Neural cell (in vitro differentiated cells): ENCODE measurements at regions not wholly inside any gene's neighbourhood (a gene's known extent, or its start where the extent isn't known, plus 50 kb on each side); places are given as distances from the start of the nearest gene placed in this dataset.

Source experiments
- H2AFZ ChIP-seq: fragments of 200-600, 300-800 bp; sonication (generic), shearing (Covaris generic); 2 replicates; pipeline ENCODE4 v1.6.0; 2014; ENCODE audit warnings: low read depth, mild to moderate bottlenecking, antibody characterized with exemption, low read length, moderate library complexity
- H3F3A ChIP-seq: fragments of 200-600 bp; shearing (Covaris generic); 2 replicates; pipeline ENCODE4 v1.6.1; 2016; ENCODE audit warnings: mild to moderate bottlenecking, moderate library complexity, mixed read lengths, antibody characterized with exemption, low read length; ENCODE audit not compliant: insufficient read depth, poor library complexity, severe bottlenecking
- H3K27ac ChIP-seq: fragments of 200-600, 300-800 bp; sonication (generic), shearing (Covaris generic); 2 replicates; pipeline ENCODE4 v1.5.1; 2014; ENCODE audit warnings: mild to moderate bottlenecking, low read length, moderate library complexity
- H3K27me3 ChIP-seq: fragments of 300-800, 200-600 bp; sonication (generic), shearing (Covaris generic); 2 replicates; pipeline ENCODE4 v1.6.0; 2014; ENCODE audit warnings: mild to moderate bottlenecking, low read depth, low read length, moderate library complexity; ENCODE audit not compliant: insufficient read depth
- H3K36me3 ChIP-seq: fragments of 300-800, 200-600 bp; sonication (generic), shearing (Covaris generic); 2 replicates; pipeline ENCODE4 v1.5.1; 2014; ENCODE audit warnings: mild to moderate bottlenecking, antibody characterized with exemption, low read length, moderate library complexity; ENCODE audit not compliant: insufficient read depth
- H3K4me2 ChIP-seq: fragments of 300-800, 200-600 bp; sonication (generic), shearing (Covaris generic); 2 replicates; pipeline ENCODE4 v1.6.0; 2014; ENCODE audit warnings: mild to moderate bottlenecking, low read length
- H3K4me3 ChIP-seq: fragments of 300-800, 200-600 bp; sonication (generic), shearing (Covaris generic); 2 replicates; pipeline ENCODE4 v1.5.1; 2014; ENCODE audit warnings: mild to moderate bottlenecking, low read length, moderate library complexity
- H3K79me2 ChIP-seq: fragments of 200-600 bp; shearing (Covaris generic); replicated peaks from 2 replicates; pipeline ENCODE4 v1.6.0; 2014; ENCODE audit warnings: mild to moderate bottlenecking, low read length, moderate library complexity; ENCODE audit not compliant: insufficient read depth
- H3K9ac ChIP-seq: fragments of 300-800, 200-600 bp; sonication (generic), shearing (Covaris generic); 2 replicates; pipeline ENCODE4 v1.6.1; 2016; ENCODE audit warnings: mild to moderate bottlenecking, low read length, mixed read lengths
- H3K9me2 ChIP-seq: fragments of 200-600 bp; shearing (Covaris generic); 2 replicates; pipeline ENCODE4 v1.6.1; 2016; ENCODE audit warnings: mild to moderate bottlenecking, low read length, mixed read lengths; ENCODE audit not compliant: insufficient read depth
- H3K9me3 ChIP-seq: fragments of 200-600, 300-800 bp; sonication (generic), shearing (Covaris generic); 2 replicates; pipeline ENCODE4 v1.6.1; 2016; ENCODE audit warnings: mild to moderate bottlenecking, mixed run types, low read length, moderate library complexity, mixed read lengths
- H4K20me1 ChIP-seq: fragments of 200-600 bp; shearing (Covaris generic); 2 replicates; pipeline ENCODE4 v1.6.1; 2016; ENCODE audit warnings: mild to moderate bottlenecking, mixed run types; ENCODE audit not compliant: insufficient read depth
- CTCF ChIP-seq: fragments of 450-650 bp; IDR thresholded peaks from 2 replicates; pipeline ENCODE4 v1.5.1; 2014; ENCODE audit warnings: antibody characterized with exemption, mild to moderate bottlenecking, moderate library complexity; ENCODE audit not compliant: poor library complexity, severe bottlenecking
- EP300 ChIP-seq: fragments of 450-650 bp; conservative IDR thresholded peaks from 2 replicates; pipeline ENCODE4 v1.6.1; 2014; ENCODE audit warnings: antibody characterized with exemption, mild to moderate bottlenecking, moderate library complexity; ENCODE audit not compliant: poor library complexity, severe bottlenecking
- EZH2 ChIP-seq: fragments of 200-600, 300-800 bp; shearing (Covaris generic), sonication (generic); IDR thresholded peaks from 2 replicates; pipeline ENCODE4 v1.6.1; 2014; ENCODE audit warnings: antibody characterized with exemption, low read length, borderline replicate concordance, mild to moderate bottlenecking; ENCODE audit not compliant: insufficient read depth, poor library complexity, severe bottlenecking
- MXI1 ChIP-seq: fragments of 450-650 bp; conservative IDR thresholded peaks from 2 replicates; pipeline ENCODE4 v1.6.1; 2014; ENCODE audit warnings: antibody characterized with exemption, mild to moderate bottlenecking; ENCODE audit not compliant: poor library complexity, severe bottlenecking
- POLR2AphosphoS5 ChIP-seq: IDR thresholded peaks from 2 replicates; pipeline ENCODE4 v1.6.1; 2012
- RAD21 ChIP-seq: fragments of 450-650 bp; conservative IDR thresholded peaks from 2 replicates; pipeline ENCODE4 v1.6.1; 2014; ENCODE audit warnings: antibody characterized with exemption, mild to moderate bottlenecking, moderate library complexity
- REST ChIP-seq: IDR thresholded peaks from 2 replicates; pipeline ENCODE4 v1.6.1; 2012; ENCODE audit warnings: borderline replicate concordance
- SMC3 ChIP-seq: fragments of 450-650 bp; conservative IDR thresholded peaks from 2 replicates; pipeline ENCODE4 v1.6.1; 2014; ENCODE audit warnings: antibody characterized with exemption, mild to moderate bottlenecking, moderate library complexity; ENCODE audit not compliant: poor library complexity
- TAF1 ChIP-seq: IDR thresholded peaks from 2 replicates; pipeline ENCODE4 v1.6.1; 2012; ENCODE audit warnings: low read depth

GRCh38 chr12:91502208-91502607 lies 319.6 kb upstream of the DCN start:
- H3F3A ChIP-seq = no peaks in the 10 kb centered on the region

GRCh38 chr12:91496337-91496736 lies 313.7 kb upstream of the DCN start:
- Histone ChIP-seq H3K4me2 (no peak overlapping the region), H3K4me3 (no peak overlapping the region), H2AFZ (no peak overlapping the region), H4K20me1 (no peaks in the 10 kb centered on the region), H3K36me3 (no peaks in the 10 kb centered on the region), H3K79me2 (no peaks in the 10 kb centered on the region), H3K9me3 (no peaks in the 10 kb centered on the region), H3K9me2 (no peaks in the 10 kb centered on the region), H3K9ac (no peak overlapping the region), H3K27ac (no peak overlapping the region), H3F3A (no peaks in the 10 kb centered on the region), H3K27me3 (no peaks in the 10 kb centered on the region)
- TF ChIP-seq POLR2AphosphoS5 = no peak
- no peak for TF ChIP-seq REST
- TF ChIP-seq EP300 = no peak
- TF ChIP-seq CTCF = no peak
- TF ChIP-seq SMC3 = no peak
- TF ChIP-seq TAF1 = no peak

More at GRCh38 chr12:91502208-91502607, 319.6 kb upstream of the DCN start:
- Histone ChIP-seq H3K27me3 (no peaks in the 10 kb centered on the region), H3K27ac (no peak overlapping the region), H4K20me1 (no peaks in the 10 kb centered on the region), H3K9ac (no peak overlapping the region), H3K79me2 (no peaks in the 10 kb centered on the region), H3K4me3 (no peak overlapping the region), H3K36me3 (no peaks in the 10 kb centered on the region), H3K9me2 (no peaks in the 10 kb centered on the region), H3K9me3 (no peaks in the 10 kb centered on the region), H2AFZ (no peak overlapping the region), H3K4me2 (no peak overlapping the region)
- TF ChIP-seq CTCF (no peak), SMC3 (no peak), EZH2 (no peak), MXI1 (no peak), RAD21 (no peak), EP300 (no peak), POLR2AphosphoS5 (no peak), TAF1 (no peak), REST (no peak)
